Cardiac septum (tissue), 1 donor: ENCODE measurements at regions not wholly inside any gene's neighbourhood (a gene's known extent, or its start where the extent isn't known, plus 50 kb on each side); places are given as distances from the start of the nearest gene placed in this dataset.

Experiments
- DNase-seq: peaks from one replicate; pipeline ENCODE4 v3.0.0-alpha.2; 2020; ENCODE audit warnings: low spot score
- intact Hi-C: fragments of 100-400 bp; cut with DNase I; formaldehyde crosslinking; loops from one replicate; pipeline ENCODE4 v1.14.0; 2022
- donor health status: DM: no; HTN: no; CAD: no.

GRCh38 chr20:57810511-57811373, 100.9 kb upstream of the PMEPA1 start:
- intact Hi-C loops = no loop called here
- DNase-seq = no peak

- DNase-seq = no peak
- intact Hi-C loops = loop anchor here (5.0 kb wide), 1 partner anchor 97 kb away; the partner anchor contains the start of gene PMEPA1
Observed at GRCh38 chr20:57809661-57810172, 99.9 kb upstream of the PMEPA1 start.

GRCh38 chr20:57809149-57809548, 99.3 kb upstream of the PMEPA1 start:
- DNase-seq = no peak
- intact Hi-C loops = loop anchor here (5.0 kb wide), 1 partner anchor 97 kb away; the partner anchor contains the start of gene PMEPA1

- no peak for DNase-seq
- intact Hi-C loops = loop anchor here (5.0 kb wide), 1 partner anchor 96 kb away; the partner anchor contains the start of gene PMEPA1
Observed at GRCh38 chr20:57808264-57809070, 98.7 kb upstream of the PMEPA1 start.

- no peak for DNase-seq
- intact Hi-C loops = loop anchor here (5.0 kb wide), 1 partner anchor 95 kb away; the partner anchor contains the start of gene PMEPA1
Observed at GRCh38 chr20:57807401-57808263, 97.8 kb upstream of the PMEPA1 start.

- intact Hi-C loops = loop anchor here (5.0 kb wide), 1 partner anchor 95 kb away; the partner anchor contains the start of gene PMEPA1
- DNase-seq = no peak
Observed at GRCh38 chr20:57806975-57807374, 97.2 kb upstream of the PMEPA1 start.

- intact Hi-C loops = loop anchor here (5.0 kb wide), 1 partner anchor 94 kb away; the partner anchor contains the start of gene PMEPA1
- no peak for DNase-seq
Observed at GRCh38 chr20:57806476-57806875, 96.7 kb upstream of the PMEPA1 start.

GRCh38 chr20:57805747-57806146, 95.9 kb upstream of the PMEPA1 start:
- DNase-seq = no peak
- intact Hi-C loops = loop anchor here (5.0 kb wide), 1 partner anchor 93 kb away; the partner anchor contains the start of gene PMEPA1

- DNase-seq = no peak
- intact Hi-C loops = loop anchor here (5.0 kb wide), 1 partner anchor 92 kb away; the partner anchor contains the start of gene PMEPA1
Observed at GRCh38 chr20:57804470-57805250, 94.8 kb upstream of the PMEPA1 start.

- intact Hi-C loops = no loop called here
Observed at GRCh38 chr20:57803508-57804005, 93.7 kb upstream of the PMEPA1 start.

GRCh38 chr20:57802765-57803507, 93.1 kb upstream of the PMEPA1 start:
- intact Hi-C loops = no loop called here
- no peak for DNase-seq

More at GRCh38 chr20:57803508-57804005, 93.7 kb upstream of the PMEPA1 start:
- DNase-seq = no peak

- intact Hi-C loops = no loop called here
- DNase-seq = no peak
Observed at GRCh38 chr20:57801581-57801980, 91.8 kb upstream of the PMEPA1 start.

GRCh38 chr20:57800791-57801430, 91.1 kb upstream of the PMEPA1 start:
- intact Hi-C loops = no loop called here

GRCh38 chr20:57797401-57797800, 87.6 kb upstream of the PMEPA1 start:
- intact Hi-C loops = no loop called here

More at GRCh38 chr20:57800791-57801430, 91.1 kb upstream of the PMEPA1 start:
- DNase-seq = no peak

GRCh38 chr20:57795977-57796560, 86.3 kb upstream of the PMEPA1 start:
- peak; percentile 38 for DNase-seq
- intact Hi-C loops = no loop called here

More at GRCh38 chr20:57797401-57797800, 87.6 kb upstream of the PMEPA1 start:
- DNase-seq = no peak

GRCh38 chr20:57795342-57795697, 85.5 kb upstream of the PMEPA1 start:
- DNase-seq = peak; percentile 74
- intact Hi-C loops = no loop called here
